Amniotic epithelial cell (primary cell): ENCODE measurements at regions not wholly inside any gene's neighbourhood (a gene's known extent, or its start where the extent isn't known, plus 50 kb on each side); places are given as distances from the start of the nearest gene placed in this dataset.
A peak's percentile ranks its signal among the peaks of the same experiment; 100 is the strongest.

Experiments used
- DNase-seq: peaks from one replicate; pipeline ENCODE4 v3.0.0-alpha.2; 2010; ENCODE audit warnings: low read depth

DNA sequence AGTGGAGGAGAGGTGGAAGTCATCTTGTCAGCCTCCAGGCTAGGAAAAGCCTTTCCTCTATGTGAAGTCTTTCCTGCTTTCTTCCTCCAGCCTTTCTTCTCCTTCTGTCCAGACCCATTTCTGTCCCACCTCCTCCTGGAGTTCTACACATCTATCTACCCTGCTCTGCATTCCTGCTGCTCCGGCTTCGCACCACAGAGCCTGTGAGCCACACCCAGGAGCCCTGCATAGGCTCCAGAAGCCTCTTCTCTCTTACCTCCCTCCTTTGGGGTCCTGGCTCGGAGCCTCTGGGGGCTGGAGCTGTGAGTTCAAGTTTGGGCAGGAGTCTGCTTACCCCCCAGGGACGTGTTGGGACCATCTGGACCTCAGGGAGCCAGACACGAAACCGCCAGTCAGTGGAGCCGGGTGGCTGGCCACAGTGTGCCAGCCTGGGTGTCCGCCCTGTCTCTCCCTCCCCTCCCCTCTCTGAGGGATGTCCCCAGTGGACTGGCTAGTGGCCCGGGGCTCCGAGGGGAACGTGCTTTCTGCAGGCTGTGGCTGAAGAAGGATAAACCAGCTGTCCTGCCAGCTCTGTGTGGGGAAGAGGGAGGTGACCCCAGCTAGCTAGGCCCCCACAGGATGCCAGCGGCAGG is 99.2 kb downstream of the VEGFA start:
- no peak for DNase-seq

DNA sequence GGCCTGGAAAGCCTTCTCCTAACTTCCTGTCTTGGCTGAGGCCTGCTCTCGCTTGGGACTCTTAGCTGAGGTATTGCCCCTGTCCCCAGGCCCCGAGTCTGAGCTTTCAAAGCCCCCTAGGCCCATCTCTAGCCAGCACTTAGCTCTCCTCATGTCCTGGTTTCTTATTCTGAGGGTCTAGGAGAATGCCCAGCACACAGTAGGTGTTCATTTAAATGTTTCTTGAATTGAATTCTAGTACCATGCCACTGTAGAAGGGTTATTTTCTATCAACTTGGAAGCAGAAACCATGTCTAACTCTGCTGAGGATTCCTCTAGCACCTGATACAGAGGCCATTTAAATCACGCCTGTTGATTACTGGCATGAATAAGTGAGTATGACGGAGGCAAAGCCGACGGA is 98.5 kb downstream of the VEGFA start:
- DNase-seq: no peak

- no peak for DNase-seq
These were observed 98.0 kb downstream of the VEGFA start for GRCh38 chr6:43867996-43868395.

GRCh38 chr6:43867246-43867645 is 97.2 kb downstream of the VEGFA start:
- no peak for DNase-seq

- peak; percentile 74 for DNase-seq
These were observed 96.1 kb downstream of the VEGFA start for GRCh38 chr6:43865932-43866645.

DNA sequence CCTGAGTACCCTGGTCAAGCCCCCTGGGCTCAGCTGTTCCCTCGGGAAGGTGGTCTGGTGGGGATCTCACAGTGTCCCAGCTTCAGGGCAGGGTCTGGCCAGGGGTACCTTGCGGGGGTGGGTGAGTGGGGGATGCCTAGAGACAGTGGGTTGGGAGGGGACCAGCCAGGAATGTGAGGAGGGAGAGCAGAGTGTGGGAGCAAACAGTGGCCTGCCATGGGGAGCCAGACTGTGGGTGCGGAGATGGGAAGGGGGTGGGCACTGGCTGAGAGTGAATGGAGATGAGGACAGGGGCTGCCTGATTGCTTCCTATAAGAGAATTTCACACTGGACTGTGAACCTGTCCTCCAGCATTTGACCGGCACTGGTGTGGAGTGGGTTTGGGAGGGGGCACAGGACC is 95.1 kb downstream of the VEGFA start:
- DNase-seq: no peak

DNA sequence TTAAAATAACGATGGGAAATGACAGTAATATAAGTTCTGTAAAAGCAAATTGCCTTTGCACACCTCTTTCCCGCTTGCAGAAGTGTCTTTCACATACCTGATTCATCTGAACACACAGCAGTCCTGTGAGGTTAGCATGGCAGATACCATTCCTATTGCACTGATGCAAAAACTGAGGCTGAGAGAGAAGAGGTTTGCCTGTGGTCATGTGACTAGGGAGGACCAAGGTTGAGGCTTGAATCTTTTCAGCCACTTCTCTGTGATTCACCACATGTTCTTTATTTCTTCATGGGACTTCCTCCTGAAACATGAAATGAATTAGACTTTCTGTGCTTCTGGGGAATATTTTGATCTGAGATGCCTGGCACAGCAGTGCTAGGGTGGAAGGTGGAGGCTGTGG is 92.9 kb downstream of the VEGFA start:
- DNase-seq: no peak

- no peak for DNase-seq
These were observed 91.3 kb downstream of the VEGFA start for GRCh38 chr6:43861212-43861894.

DNA sequence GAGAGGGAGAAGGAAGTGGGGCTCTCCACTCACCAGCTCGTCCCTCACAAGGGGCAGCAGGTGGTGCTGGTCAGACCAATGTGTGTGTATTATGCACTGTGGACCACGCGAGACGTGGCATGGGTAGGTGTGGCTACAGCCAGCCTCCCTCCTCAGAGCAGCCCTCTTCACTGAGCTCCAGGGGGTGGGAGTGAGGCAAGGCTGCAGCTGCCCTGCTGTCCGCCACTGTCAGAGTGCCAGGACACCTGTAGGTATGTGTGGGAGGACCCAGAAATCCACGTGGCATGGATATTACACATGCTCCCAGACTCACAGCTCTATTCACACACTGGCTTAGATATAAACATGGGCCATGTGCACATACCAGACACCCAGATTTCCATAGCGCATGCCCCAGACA is 90.3 kb downstream of the VEGFA start:
- peak; percentile 67 for DNase-seq

DNA sequence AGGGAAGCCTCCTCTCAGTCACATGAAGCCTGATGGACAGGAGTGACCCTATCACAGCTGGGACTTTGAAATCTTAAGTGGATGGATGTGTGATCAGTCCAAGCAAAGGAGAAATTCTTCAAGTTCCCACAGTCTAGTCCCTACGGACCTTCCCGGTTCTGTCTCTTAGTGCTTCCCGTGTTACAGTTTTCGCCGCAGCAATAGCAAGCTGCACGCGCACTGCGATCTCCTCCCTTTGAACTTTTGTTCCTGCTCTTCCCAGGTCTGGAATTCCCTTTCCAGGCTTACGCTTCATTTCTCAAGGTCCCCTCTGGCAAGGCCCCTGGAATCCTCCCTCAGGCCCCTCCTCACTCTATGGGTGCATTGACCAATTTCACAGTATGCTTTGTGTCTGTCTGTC is 89.2 kb downstream of the VEGFA start:
- DNase-seq: no peak

DNA sequence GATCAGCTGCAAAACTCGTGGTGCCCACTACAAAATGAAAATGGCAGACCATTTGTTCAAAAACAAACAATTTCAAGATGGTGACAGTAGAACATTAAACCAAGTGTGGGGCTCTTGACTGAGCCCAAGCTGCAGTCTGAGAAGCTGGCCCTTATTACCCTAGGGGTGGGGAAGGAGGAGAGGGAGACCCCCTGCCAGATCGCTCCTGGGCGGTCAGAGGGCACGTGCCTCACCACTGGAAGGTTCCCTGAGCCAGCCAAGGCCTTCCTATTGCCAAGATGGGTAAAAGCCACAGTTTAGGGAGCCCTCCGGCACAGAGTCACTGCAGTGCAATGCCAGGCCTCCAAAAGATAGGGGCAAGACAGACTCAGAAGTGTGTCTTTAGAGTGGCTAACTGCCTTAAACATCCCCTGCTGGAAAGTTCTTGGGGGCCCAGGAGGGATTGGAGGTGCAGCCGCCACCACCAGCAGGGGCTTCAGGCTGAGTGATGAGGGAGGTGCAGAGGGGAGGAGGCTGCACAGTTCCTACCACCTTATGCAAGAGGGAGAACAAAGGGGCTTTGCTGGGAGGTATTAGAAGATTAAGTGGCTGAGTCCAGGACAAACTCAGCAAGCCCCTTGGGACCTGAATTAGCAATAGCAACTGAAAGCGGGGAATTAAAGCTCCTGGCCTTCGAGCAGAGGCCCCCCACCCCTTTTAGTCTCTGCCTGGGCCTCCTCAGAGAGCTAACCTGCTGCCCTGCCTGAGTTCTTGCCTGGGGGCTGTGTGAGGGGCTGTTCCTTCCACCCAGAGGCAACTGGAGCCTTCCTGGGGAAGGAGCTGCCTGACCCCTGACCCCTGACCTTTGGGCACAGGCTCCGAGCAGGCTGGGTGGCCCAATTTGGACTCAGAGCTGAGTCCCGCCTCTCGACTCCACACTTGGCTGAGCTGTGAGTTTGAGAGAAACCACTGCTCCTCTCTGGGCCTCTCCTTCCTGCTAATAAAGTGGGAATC is 88.4 kb downstream of the VEGFA start:
- DNase-seq: no peak

GRCh38 chr6:43856005-43856765 is 86.2 kb downstream of the VEGFA start:
- peak; percentile 67 for DNase-seq

GRCh38 chr6:43855247-43855646 is 85.2 kb downstream of the VEGFA start:
- no peak for DNase-seq

DNA sequence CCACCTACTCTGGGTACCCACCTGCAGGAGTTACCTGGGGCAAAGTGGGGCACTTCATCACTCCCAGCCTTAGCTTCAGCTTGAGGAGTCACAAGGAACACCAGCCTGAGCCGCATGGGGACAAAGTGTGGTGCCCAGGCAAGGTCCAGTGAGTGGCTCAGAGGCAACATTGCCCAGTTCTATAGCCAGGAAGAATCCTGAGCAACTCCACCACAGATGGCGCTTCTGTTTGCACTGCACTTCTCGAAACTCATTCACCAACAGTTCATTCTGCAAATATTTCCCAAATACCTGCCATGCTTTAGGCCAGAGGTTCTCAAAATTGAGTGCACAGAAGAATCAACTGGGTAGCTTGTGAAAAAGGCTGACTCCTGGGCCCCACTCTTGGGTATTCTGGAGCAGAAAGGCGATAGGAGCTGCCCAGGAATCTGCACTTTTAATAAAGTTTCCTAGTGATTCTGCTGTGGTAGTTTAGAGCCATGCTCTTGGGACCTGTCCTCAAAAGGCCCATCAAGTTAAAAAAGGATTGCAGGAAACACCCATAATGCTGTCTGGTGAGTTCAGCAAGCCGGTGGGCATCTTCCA is 83.1 kb downstream of the VEGFA start:
- no peak for DNase-seq

GRCh38 chr6:43852350-43852864 is 82.4 kb downstream of the VEGFA start:
- no peak for DNase-seq

- DNase-seq: peak; percentile 95
These were observed 81.3 kb downstream of the VEGFA start for GRCh38 chr6:43851204-43851865.

DNA sequence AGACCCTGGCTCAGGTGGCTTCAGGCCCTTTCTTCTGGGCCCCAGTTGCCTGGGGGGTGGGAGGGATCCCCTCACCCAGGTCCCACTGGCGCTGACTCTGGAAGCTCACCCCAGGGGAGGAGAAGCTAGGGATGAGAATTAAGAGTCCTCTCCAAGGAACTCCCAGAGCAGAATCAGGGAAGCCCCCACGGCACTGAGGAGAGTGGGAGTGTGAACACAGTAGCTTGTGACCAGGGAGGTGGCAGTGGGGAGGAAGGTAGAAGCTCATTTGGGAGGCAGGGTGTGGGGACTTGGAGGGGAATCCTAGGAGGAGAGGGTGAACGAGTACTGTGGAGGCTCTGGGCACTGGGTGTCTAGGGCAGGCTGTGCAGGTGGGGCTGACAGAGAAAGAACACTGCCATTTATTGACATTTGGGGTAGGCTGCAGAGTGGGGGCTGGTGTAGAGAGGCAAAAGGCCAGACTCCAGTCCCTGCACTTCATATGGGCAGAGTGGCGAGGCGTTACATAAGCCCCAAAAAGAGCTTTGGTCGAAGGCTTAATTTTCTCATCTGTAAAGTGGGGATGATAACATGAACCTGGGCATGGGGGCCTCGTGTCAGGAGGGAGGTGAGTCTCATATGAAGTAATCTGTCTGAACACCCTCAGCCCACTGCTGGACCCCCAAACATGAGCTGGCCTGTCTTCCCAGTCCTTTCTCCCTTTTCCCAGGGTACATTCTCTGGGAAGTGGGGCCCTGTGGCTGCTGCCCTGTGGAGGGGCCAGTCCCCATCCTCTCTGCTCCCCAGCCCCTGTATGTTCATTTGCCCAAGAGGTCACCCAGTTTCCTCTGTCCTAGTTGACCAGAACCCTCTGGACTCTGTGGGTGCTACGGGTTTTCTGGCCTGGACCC is 80.5 kb downstream of the VEGFA start:
- DNase-seq: no peak

DNA sequence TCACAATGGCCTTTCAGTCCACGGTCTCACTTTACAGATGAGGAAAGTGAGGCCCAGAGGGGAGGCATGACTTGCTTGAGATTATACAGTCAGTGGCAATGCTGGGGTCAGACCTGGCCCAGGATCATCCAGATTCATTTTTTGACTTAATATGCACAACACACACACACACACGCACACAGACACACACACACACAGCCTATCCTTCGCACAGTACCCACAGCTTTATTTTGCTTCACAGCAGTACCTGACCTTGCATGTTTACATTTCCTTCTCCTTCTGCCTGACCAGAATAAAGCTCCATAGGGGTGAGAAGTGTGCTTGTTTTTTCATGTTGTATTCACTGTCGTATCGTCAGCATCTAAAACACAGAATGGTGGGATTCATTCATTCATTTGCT is 79.8 kb downstream of the VEGFA start:
- no peak for DNase-seq
